ENCODE measurements at regions not wholly inside any gene's neighbourhood (a gene's known extent, or its start where the extent isn't known, plus 50 kb on each side); places are given as distances from the start of the nearest gene placed in this dataset.
A peak's percentile ranks its signal among the peaks of the same experiment; 100 is the strongest.

DNA sequence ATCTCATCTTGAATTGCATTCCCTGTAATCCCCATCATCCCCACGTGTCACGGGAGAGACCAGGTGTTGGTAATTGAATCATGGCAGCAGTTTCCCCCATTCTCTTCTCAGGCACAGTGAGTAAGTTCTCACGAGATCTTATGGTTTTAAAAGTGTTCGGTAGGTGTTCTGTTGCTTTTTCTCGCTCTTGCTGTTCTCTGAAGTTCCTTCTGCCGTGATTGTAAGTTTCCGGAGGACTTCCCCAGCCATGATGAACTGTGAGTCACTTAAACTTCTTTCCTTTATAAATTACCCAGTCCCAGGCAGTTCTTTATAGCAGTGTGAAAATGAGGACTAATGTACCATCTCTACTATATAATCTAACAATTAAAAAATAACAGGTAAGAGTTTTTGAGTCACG is 409.9 kb upstream of the NRXN1 start (continued):
- TF ChIP-seq, protein P1, sequence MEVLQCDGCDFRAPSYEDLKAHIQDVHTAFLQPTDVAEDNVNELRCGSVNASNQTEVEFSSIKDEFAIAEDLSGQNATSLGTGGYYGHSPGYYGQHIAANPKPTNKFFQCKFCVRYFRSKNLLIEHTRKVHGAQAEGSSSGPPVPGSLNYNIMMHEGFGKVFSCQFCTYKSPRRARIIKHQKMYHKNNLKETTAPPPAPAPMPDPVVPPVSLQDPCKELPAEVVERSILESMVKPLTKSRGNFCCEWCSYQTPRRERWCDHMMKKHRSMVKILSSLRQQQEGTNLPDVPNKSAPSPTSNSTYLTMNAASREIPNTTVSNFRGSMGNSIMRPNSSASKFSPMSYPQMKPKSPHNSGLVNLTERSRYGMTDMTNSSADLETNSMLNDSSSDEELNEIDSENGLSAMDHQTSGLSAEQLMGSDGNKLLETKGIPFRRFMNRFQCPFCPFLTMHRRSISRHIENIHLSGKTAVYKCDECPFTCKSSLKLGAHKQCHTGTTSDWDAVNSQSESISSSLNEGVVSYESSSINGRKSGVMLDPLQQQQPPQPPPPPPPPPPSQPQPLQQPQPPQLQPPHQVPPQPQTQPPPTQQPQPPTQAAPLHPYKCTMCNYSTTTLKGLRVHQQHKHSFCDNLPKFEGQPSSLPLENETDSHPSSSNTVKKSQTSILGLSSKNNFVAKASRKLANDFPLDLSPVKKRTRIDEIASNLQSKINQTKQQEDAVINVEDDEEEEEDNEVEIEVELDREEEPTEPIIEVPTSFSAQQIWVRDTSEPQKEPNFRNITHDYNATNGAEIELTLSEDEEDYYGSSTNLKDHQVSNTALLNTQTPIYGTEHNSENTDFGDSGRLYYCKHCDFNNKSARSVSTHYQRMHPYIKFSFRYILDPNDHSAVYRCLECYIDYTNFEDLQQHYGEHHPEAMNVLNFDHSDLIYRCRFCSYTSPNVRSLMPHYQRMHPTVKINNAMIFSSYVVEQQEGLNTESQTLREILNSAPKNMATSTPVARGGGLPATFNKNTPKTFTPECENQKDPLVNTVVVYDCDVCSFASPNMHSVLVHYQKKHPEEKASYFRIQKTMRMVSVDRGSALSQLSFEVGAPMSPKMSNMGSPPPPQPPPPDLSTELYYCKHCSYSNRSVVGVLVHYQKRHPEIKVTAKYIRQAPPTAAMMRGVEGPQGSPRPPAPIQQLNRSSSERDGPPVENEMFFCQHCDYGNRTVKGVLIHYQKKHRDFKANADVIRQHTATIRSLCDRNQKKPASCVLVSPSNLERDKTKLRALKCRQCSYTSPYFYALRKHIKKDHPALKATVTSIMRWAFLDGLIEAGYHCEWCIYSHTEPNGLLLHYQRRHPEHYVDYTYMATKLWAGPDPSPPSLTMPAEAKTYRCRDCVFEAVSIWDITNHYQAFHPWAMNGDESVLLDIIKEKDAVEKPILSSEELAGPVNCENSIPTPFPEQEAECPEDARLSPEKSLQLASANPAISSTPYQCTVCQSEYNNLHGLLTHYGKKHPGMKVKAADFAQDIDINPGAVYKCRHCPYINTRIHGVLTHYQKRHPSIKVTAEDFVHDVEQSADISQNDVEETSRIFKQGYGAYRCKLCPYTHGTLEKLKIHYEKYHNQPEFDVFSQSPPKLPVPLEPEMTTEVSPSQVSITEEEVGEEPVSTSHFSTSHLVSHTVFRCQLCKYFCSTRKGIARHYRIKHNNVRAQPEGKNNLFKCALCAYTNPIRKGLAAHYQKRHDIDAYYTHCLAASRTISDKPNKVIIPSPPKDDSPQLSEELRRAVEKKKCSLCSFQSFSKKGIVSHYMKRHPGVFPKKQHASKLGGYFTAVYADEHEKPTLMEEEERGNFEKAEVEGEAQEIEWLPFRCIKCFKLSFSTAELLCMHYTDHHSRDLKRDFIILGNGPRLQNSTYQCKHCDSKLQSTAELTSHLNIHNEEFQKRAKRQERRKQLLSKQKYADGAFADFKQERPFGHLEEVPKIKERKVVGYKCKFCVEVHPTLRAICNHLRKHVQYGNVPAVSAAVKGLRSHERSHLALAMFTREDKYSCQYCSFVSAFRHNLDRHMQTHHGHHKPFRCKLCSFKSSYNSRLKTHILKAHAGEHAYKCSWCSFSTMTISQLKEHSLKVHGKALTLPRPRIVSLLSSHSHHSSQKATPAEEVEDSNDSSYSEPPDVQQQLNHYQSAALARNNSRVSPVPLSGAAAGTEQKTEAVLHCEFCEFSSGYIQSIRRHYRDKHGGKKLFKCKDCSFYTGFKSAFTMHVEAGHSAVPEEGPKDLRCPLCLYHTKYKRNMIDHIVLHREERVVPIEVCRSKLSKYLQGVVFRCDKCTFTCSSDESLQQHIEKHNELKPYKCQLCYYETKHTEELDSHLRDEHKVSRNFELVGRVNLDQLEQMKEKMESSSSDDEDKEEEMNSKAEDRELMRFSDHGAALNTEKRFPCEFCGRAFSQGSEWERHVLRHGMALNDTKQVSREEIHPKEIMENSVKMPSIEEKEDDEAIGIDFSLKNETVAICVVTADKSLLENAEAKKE (CRISPR knock-in tag; IDR thresholded peaks at IDR 0.05), result no peak
- no peak for TF ChIP-seq CREB1 (CRISPR knock-in tag; IDR thresholded peaks at IDR 0.05; ENCODE audit: low read depth)

- H3K79me2 ChIP-seq (replicated peaks; ENCODE audit: insufficient read depth), result no peaks in the 10 kb centered on the region
- no peaks in the 10 kb centered on the region for H4K20me1 ChIP-seq (replicated peaks; ENCODE audit: insufficient read depth)
- peak; percentile 29 for DNase-seq (ENCODE audit: low spot score)
- H3K4me3 ChIP-seq, result no peak overlapping the region
- H3K4me2 ChIP-seq, result no peak overlapping the region
- Mint-ChIP-seq H3K9me3 (peaks cover 25% of the 10 kb centered on the region), H3K36me3 (ENCODE audit: low read depth) (peaks cover 9% of the 10 kb centered on the region; the same call in 2 of the 3 replicates), H3K4me3 (no peak overlapping the region), H3K27ac (no peak overlapping the region), H3K4me1 (no peaks in the 10 kb centered on the region; the same call in 2 of the 3 replicates), H3K27me3 (ENCODE audit: insufficient read depth, low read depth, poor library complexity) (peaks cover 1% of the 10 kb centered on the region)
- 0 out of 2 replicates have a peak, but pooled peaks cover 2% of the 10 kb centered on the region for H3K9me2 ChIP-seq (ENCODE audit: insufficient read depth)
- H3K27ac ChIP-seq (ENCODE audit: low read depth), result no peak overlapping the region
- ATAC-seq, result peak; percentile 82
- H3K4me1 ChIP-seq (ENCODE audit: insufficient read depth), result no peaks in the 10 kb centered on the region
- H3K27me3 ChIP-seq (ENCODE audit: insufficient read depth), result no peaks in the 10 kb centered on the region
- no peak for TF ChIP-seq ZNF331 (CRISPR knock-in tag; IDR thresholded peaks at IDR 0.05; ENCODE audit: low read depth)
- TF ChIP-seq CTCF (conservative IDR thresholded peaks at IDR 0.05; ENCODE audit: low read depth in 2 of 2), result peak; percentile 36 to 73; a peak in 3 of 4 replicates
- no peaks in the 10 kb centered on the region for H3F3A ChIP-seq (replicated peaks; ENCODE audit: low read depth)
- no peaks in the 10 kb centered on the region for H3K36me3 ChIP-seq (ENCODE audit: insufficient read depth)
- H2AFZ ChIP-seq, result no peak overlapping the region
Observed at GRCh38 chr2:51424418-51424817, 392.5 kb upstream of the NRXN1 start.

Measured in GM23338 (cell line).